HCT116 (cell line): ENCODE measurements at regions not wholly inside any gene's neighbourhood (a gene's known extent, or its start where the extent isn't known, plus 50 kb on each side); places are given as distances from the start of the nearest gene placed in this dataset.

Source experiments
- ATAC-seq: fragments of 200-7000 bp; cut with Tn5 transposase; 2 replicates; pipeline ENCODE4 v1.9.1; 2020; ENCODE audit warnings: mild to moderate bottlenecking, moderate library complexity
- BruUV-seq: library from RNA; stranded (reverse); fragments of 400-500 nt; replicated peaks from 2 replicates; lab custom pipeline; 2021; lab: Mats Ljungman, UMichigan
- CTCF ChIA-PET: fragments of 300-600 bp; sonication (Branson Sonifier 250); formaldehyde crosslinking; loops from one replicate; lab custom pipeline; 2021; ENCODE audit warnings: antibody characterized with exemption; lab: Charles Lee
- POLR2A ChIA-PET: fragments of 300-600, 350-600 bp; sonication (Branson Sonifier 250); formaldehyde crosslinking; loops from one replicate; lab custom pipeline; 2021; ENCODE audit warnings: antibody characterized with exemption; lab: Charles Lee
- RAD21 ChIA-PET, 2 experiments: fragments of 300-600 bp; sonication (Branson Sonifier 250); formaldehyde crosslinking; loops; one replicate each; lab custom pipeline; 2023; ENCODE audit warnings: low total read pairs in 2 of 2; ENCODE audit not compliant: uncharacterized antibody in 2 of 2, unreplicated experiment in 2 of 2, low non-redundant PET in 1 of 2; lab: Charles Lee
- DNase-seq: peaks from one replicate; pipeline ENCODE4 v3.0.0-alpha.2; 2010; ENCODE audit warnings: low read depth, low spot score
- H2AFZ ChIP-seq: fragments of 200-600 bp; shearing (Covaris generic), sonication (generic); 2 replicates; pipeline ENCODE4 v1.6.1; 2017; ENCODE audit warnings: low read depth, mixed run types, mixed read lengths, antibody characterized with exemption, low read length; ENCODE audit not compliant: poor library complexity, severe bottlenecking
- H3K27ac ChIP-seq: 2 replicates; pipeline ENCODE4 v1.5.1; 2012; ENCODE audit warnings: low read depth, low read length
- H3K27me3 ChIP-seq: fragments of 200-600 bp; sonication (generic); 2 replicates; pipeline ENCODE4 v1.6.1; 2016; ENCODE audit warnings: mixed run types, low read length, mixed read lengths; ENCODE audit not compliant: insufficient read depth
- H3K36me3 ChIP-seq, 2 experiments: fragments of 200-500 bp in 1 of 2; fragments of 200-600 bp in 1 of 2; sonication (Bioruptor generic) in 1 of 2; sonication (generic) in 1 of 2; 2 replicates each; pipeline versions ENCODE4 v1.5.1 to v1.6.1; 2014 to 2016; ENCODE audit warnings: low read length in 2 of 2, inconsistent platforms in 1 of 2, mixed read lengths in 1 of 2, mixed run types in 1 of 2; ENCODE audit not compliant: insufficient read depth in 2 of 2, control insufficient read depth in 1 of 2
- H3K4me1 ChIP-seq, 2 experiments: fragments of 200-600 bp in 1 of 2; sonication (generic) in 1 of 2; 2 replicates each; pipeline versions ENCODE4 v1.5.1 to v1.6.1; 2012 to 2017; ENCODE audit warnings: low read length in 2 of 2, inconsistent platforms in 1 of 2, mild to moderate bottlenecking in 1 of 2, mixed read lengths in 1 of 2, mixed run types in 1 of 2, moderate library complexity in 1 of 2; ENCODE audit not compliant: insufficient read depth in 2 of 2, control insufficient read depth in 1 of 2
- H3K4me2 ChIP-seq: fragments of 200-600 bp; sonication (generic); 2 replicates; pipeline ENCODE4 v1.6.1; 2017; ENCODE audit warnings: mixed run types, low read length, mixed read lengths
- H3K4me3 ChIP-seq, 2 experiments: fragments of 200-600 bp in 1 of 2; sonication (generic) in 1 of 2; replicated peaks in 1 of 2; 2 replicates each; pipeline ENCODE4 v1.5.1; 2011 to 2016; ENCODE audit warnings: low read length in 2 of 2, control low read depth in 1 of 2, low read depth in 1 of 2, mild to moderate bottlenecking in 1 of 2, mixed read lengths in 1 of 2, mixed run types in 1 of 2
- H3K79me2 ChIP-seq: fragments of 200-600 bp; sonication (generic); 2 replicates; pipeline ENCODE4 v1.6.1; 2017; ENCODE audit warnings: mild to moderate bottlenecking, mixed run types, low read length, moderate library complexity, mixed read lengths; ENCODE audit not compliant: insufficient read depth
- H3K9ac ChIP-seq: fragments of 200-600 bp; sonication (generic); 2 replicates; pipeline ENCODE4 v1.6.1; 2016; ENCODE audit warnings: low read length, mixed read lengths
- H3K9me2 ChIP-seq: fragments of 200-600 bp; sonication (generic), shearing (Covaris generic); 2 replicates; pipeline ENCODE4 v1.6.1; 2017; ENCODE audit warnings: mixed run types, mild to moderate bottlenecking, moderate library complexity; ENCODE audit not compliant: insufficient read depth
- H3K9me3 ChIP-seq, 2 experiments: fragments of 200-500 bp in 1 of 2; fragments of 200-600 bp in 1 of 2; sonication (Bioruptor generic) in 1 of 2; sonication (generic) in 1 of 2; 2 replicates each; pipeline ENCODE4 v1.6.1; 2014 to 2017; ENCODE audit warnings: low read length in 2 of 2, mixed read lengths in 2 of 2, inconsistent platforms in 1 of 2, low read depth in 1 of 2, mild to moderate bottlenecking in 1 of 2, mixed run types in 1 of 2, moderate library complexity in 1 of 2; ENCODE audit not compliant: control insufficient read depth in 1 of 2, insufficient read depth in 1 of 2
- H4K20me1 ChIP-seq: fragments of 200-600 bp; sonication (generic), shearing (Covaris generic); 2 replicates; pipeline ENCODE4 v1.6.1; 2017; ENCODE audit warnings: mixed run types, mild to moderate bottlenecking, moderate library complexity; ENCODE audit not compliant: insufficient read depth
- CBX3 ChIP-seq: IDR thresholded peaks from 2 replicates; pipeline ENCODE4 v1.6.1; 2012; ENCODE audit warnings: low read depth
- CTCF ChIP-seq, 3 experiments: fragments of 200-600 bp in 1 of 3; sonication (generic) in 1 of 3; IDR thresholded peaks in 2 of 3; conservative IDR thresholded peaks in 1 of 3; 2 replicates each; pipeline ENCODE4 v1.5.1; 2012 to 2017; ENCODE audit warnings: low read depth in 2 of 3, low read length in 2 of 3, antibody characterized with exemption in 1 of 3, borderline replicate concordance in 1 of 3, control low read depth in 1 of 3, mild to moderate bottlenecking in 1 of 3, mixed read lengths in 1 of 3, mixed run types in 1 of 3, moderate library complexity in 1 of 3; ENCODE audit not compliant: insufficient read depth in 1 of 3
- EGR1 ChIP-seq: IDR thresholded peaks from 2 replicates; pipeline ENCODE4 v1.6.1; 2012; ENCODE audit warnings: low read depth
- ELF1 ChIP-seq: IDR thresholded peaks from 2 replicates; pipeline ENCODE4 v1.6.1; 2012; ENCODE audit warnings: low read depth, borderline replicate concordance
- EZH2 ChIP-seq: fragments of 200-600 bp; sonication (generic); IDR thresholded peaks from 2 replicates; pipeline ENCODE4 v1.6.1; 2017; ENCODE audit warnings: antibody characterized with exemption, mixed run types
- EZH2phosphoT487 ChIP-seq: fragments of 200-600 bp; IDR thresholded peaks from 2 replicates; pipeline ENCODE4 v1.6.1; 2018; ENCODE audit warnings: antibody characterized with exemption, borderline replicate concordance
- JUND ChIP-seq: IDR thresholded peaks from 2 replicates; pipeline ENCODE4 v1.6.1; 2012
- POLR2AphosphoS5 ChIP-seq: IDR thresholded peaks from 2 replicates; pipeline ENCODE4 v1.6.1; 2011; ENCODE audit warnings: mild to moderate bottlenecking, low read depth, low read length, moderate library complexity
- REST ChIP-seq: IDR thresholded peaks from 2 replicates; pipeline ENCODE4 v1.6.1; 2012; ENCODE audit warnings: low read depth
- TCF7L2 ChIP-seq: IDR thresholded peaks from 2 replicates; pipeline ENCODE4 v1.7.0; 2011; ENCODE audit warnings: borderline replicate concordance, inconsistent platforms; ENCODE audit not compliant: insufficient read depth, insufficient read length; ENCODE audit errors: extremely low read depth
- YY1 ChIP-seq: IDR thresholded peaks from 2 replicates; pipeline ENCODE4 v1.6.1; 2011; ENCODE audit warnings: low read length, low read depth, moderate library complexity, mild to moderate bottlenecking; ENCODE audit not compliant: insufficient replicate concordance; ENCODE audit errors: extremely low read depth
- ZNF274 ChIP-seq: fragments of 200-500 bp; sonication (Bioruptor generic); IDR thresholded peaks from 2 replicates; pipeline ENCODE4 v1.6.1; 2014; ENCODE audit warnings: mild to moderate bottlenecking, low read depth, low read length, inconsistent platforms
- intact Hi-C: fragments of 100-400 bp; cut with micrococcal nuclease; formaldehyde crosslinking; loops from 2 replicates; pipeline ENCODE4 v1.10.0; 2022

GRCh38 chr3:103918336-103918735 is 1448.4 kb upstream of the ALCAM start:
- no peak for ATAC-seq
- no TSS peak for BruUV-seq
- H3K4me3 ChIP-seq: no peak overlapping the region
- no peaks in the 10 kb centered on the region for H3K27me3 ChIP-seq
- intact Hi-C loops: no loop called here
- CTCF ChIA-PET: no interaction called here
- H3K9me3 ChIP-seq: no peaks in the 10 kb centered on the region
- no peaks in the 10 kb centered on the region for H3K36me3 ChIP-seq
- TF ChIP-seq YY1 (no peak), JUND (no peak), ZNF274 (no peak), CTCF (IDR thresholded peaks at IDR 0.05 in 2 of 3, conservative IDR thresholded peaks at IDR 0.05 in 1 of 3; ENCODE audit: borderline replicate concordance in 1 of 3, insufficient read depth in 1 of 3, low read depth in 2 of 3, low read length in 2 of 3) (no peak), CBX3 (no peak), EZH2 (no peak), POLR2AphosphoS5 (no peak), TCF7L2 (no peak), EZH2phosphoT487 (no peak)
- TF ChIP-seq, all 23 proteins: peak for 0
- Histone ChIP-seq H3K9me2 (no peaks in the 10 kb centered on the region), H2AFZ (no peak overlapping the region), H3K79me2 (no peaks in the 10 kb centered on the region), H4K20me1 (no peaks in the 10 kb centered on the region), H3K27ac (no peak overlapping the region), H3K9ac (no peak overlapping the region), H3K4me1 (no peaks in the 10 kb centered on the region), H3K4me2 (no peak overlapping the region)
- ChIA-PET RAD21 (no interaction called here), POLR2A (no interaction called here)
- DNase-seq: no peak

GRCh38 chr3:103919327-103919726 is 1447.4 kb upstream of the ALCAM start:
- ChIA-PET RAD21 (no interaction called here), POLR2A (no interaction called here), CTCF (no interaction called here)
- intact Hi-C loops: no loop called here
- ATAC-seq: no peak
- Histone ChIP-seq H3K79me2 (no peaks in the 10 kb centered on the region), H3K4me3 (no peak overlapping the region), H3K9me3 (no peaks in the 10 kb centered on the region), H2AFZ (no peak overlapping the region), H4K20me1 (no peaks in the 10 kb centered on the region), H3K36me3 (no peaks in the 10 kb centered on the region), H3K9ac (no peak overlapping the region), H3K4me2 (no peak overlapping the region), H3K4me1 (no peaks in the 10 kb centered on the region), H3K27me3 (no peaks in the 10 kb centered on the region), H3K9me2 (no peaks in the 10 kb centered on the region), H3K27ac (no peak overlapping the region)
- BruUV-seq: no TSS peak
- no peak for DNase-seq
- no peak for TF ChIP-seq ZNF274
- peak in 1 of 3 experiments; percentile 25; a peak in 1 of 6 replicates for TF ChIP-seq CTCF (IDR thresholded peaks at IDR 0.05 in 2 of 3, conservative IDR thresholded peaks at IDR 0.05 in 1 of 3; ENCODE audit: borderline replicate concordance in 1 of 3, insufficient read depth in 1 of 3, low read depth in 2 of 3, low read length in 2 of 3)
- no peak for TF ChIP-seq JUND
- no peak for TF ChIP-seq EGR1
- TF ChIP-seq ELF1: no peak
- no peak for TF ChIP-seq EZH2
- TF ChIP-seq EZH2phosphoT487: no peak
- TF ChIP-seq REST: no peak
